Endothelial cell of umbilical vein (primary cell): ENCODE measurements at regions not wholly inside any gene's neighbourhood (a gene's known extent, or its start where the extent isn't known, plus 50 kb on each side); places are given as distances from the start of the nearest gene placed in this dataset.

ENCODE experiments used
- BruUV-seq: library from RNA; stranded (reverse); fragments of 400-500 nt; replicated peaks from 2 replicates; lab custom pipeline; 2021; lab: Mats Ljungman, UMichigan
- CTCF ChIA-PET: fragments of 300-600, 350-600 bp; sonication (Branson Sonifier 250); formaldehyde crosslinking; loops from one replicate; lab custom pipeline; 2021; ENCODE audit warnings: antibody characterized with exemption, inconsistent platforms; lab: Charles Lee
- POLR2A ChIA-PET: fragments of 300-600, 350-600 bp; sonication (Branson Sonifier 250); formaldehyde crosslinking; loops from one replicate; lab custom pipeline; 2021; ENCODE audit warnings: antibody characterized with exemption, inconsistent platforms; lab: Charles Lee
- DNase-seq: peaks from one replicate; pipeline ENCODE4 v3.0.0-alpha.2; 2011; ENCODE audit warnings: low read depth, low spot score
- FAIRE-seq: peaks from 2 replicates; lab custom pipeline; 2011; peaks lifted over from hg19 to GRCh38; lab: Jason Lieb, UNC
- H2AFZ ChIP-seq: 2 replicates; pipeline ENCODE4 v1.6.0; 2012; ENCODE audit warnings: low read depth, low read length, control low read depth, inconsistent platforms
- H3K27ac ChIP-seq: 2 replicates; pipeline ENCODE4 v1.5.1; 2011; ENCODE audit warnings: low read depth, mild to moderate bottlenecking, control low read depth, low read length, moderate library complexity; ENCODE audit not compliant: insufficient read depth
- H3K27me3 ChIP-seq, 2 experiments: 2 replicates each; pipeline versions ENCODE4 v1.6.0 to v1.6.1; 2011; ENCODE audit warnings: low read length in 2 of 2, mixed read lengths in 1 of 2; ENCODE audit not compliant: control insufficient read depth in 2 of 2, insufficient read depth in 2 of 2
- H3K36me3 ChIP-seq, 2 experiments: 2 replicates in 1 of 2; 3 replicates in 1 of 2; pipeline ENCODE4 v1.5.1; 2011; ENCODE audit warnings: low read length in 2 of 2, mild to moderate bottlenecking in 1 of 2, moderate library complexity in 1 of 2; ENCODE audit not compliant: control insufficient read depth in 2 of 2, insufficient read depth in 2 of 2; ENCODE audit errors: extremely low read depth in 1 of 2
- H3K4me1 ChIP-seq: 3 replicates; pipeline ENCODE4 v1.5.1; 2011; ENCODE audit warnings: mild to moderate bottlenecking, low read length; ENCODE audit not compliant: control insufficient read depth, insufficient read depth; ENCODE audit errors: extremely low read depth
- H3K4me2 ChIP-seq: 2 replicates; pipeline ENCODE4 v1.6.1; 2011; ENCODE audit warnings: low read length, control low read depth, mixed read lengths; ENCODE audit not compliant: insufficient read depth
- H3K4me3 ChIP-seq, 3 experiments: fragments of 200-600 bp in 1 of 3; sonication (generic), shearing (Covaris generic) in 1 of 3; replicated peaks in 1 of 3; 2 replicates each; pipeline ENCODE4 v1.5.1; 2011 to 2016; ENCODE audit warnings: control low read depth in 3 of 3, low read length in 3 of 3, mild to moderate bottlenecking in 2 of 3, inconsistent platforms in 1 of 3, low read depth in 1 of 3, moderate library complexity in 1 of 3; ENCODE audit not compliant: insufficient read depth in 1 of 3
- H3K79me2 ChIP-seq: 2 replicates; pipeline ENCODE4 v1.6.0; 2012; ENCODE audit warnings: low read length, inconsistent platforms; ENCODE audit not compliant: control insufficient read depth, insufficient read depth
- H3K9ac ChIP-seq: replicated peaks from 2 replicates; pipeline ENCODE3; 2011; ENCODE audit warnings: low read length, control low read depth; ENCODE audit not compliant: insufficient read depth; ENCODE audit errors: extremely low read depth
- H3K9me1 ChIP-seq: replicated peaks from 3 replicates; pipeline ENCODE4 v1.6.0; 2011; ENCODE audit warnings: mild to moderate bottlenecking, low read length; ENCODE audit not compliant: control insufficient read depth, insufficient read depth; ENCODE audit errors: extremely low read depth
- H3K9me3 ChIP-seq: replicated peaks from 2 replicates; pipeline ENCODE4 v1.5.1; 2012; ENCODE audit warnings: low read length, inconsistent platforms; ENCODE audit not compliant: control insufficient read depth, insufficient read depth
- H4K20me1 ChIP-seq: replicated peaks from 2 replicates; pipeline ENCODE3; 2011; ENCODE audit warnings: mild to moderate bottlenecking, low read length; ENCODE audit not compliant: control insufficient read depth, insufficient read depth; ENCODE audit errors: extremely low read depth
- EZH2 ChIP-seq: IDR thresholded peaks from 2 replicates; pipeline ENCODE4 v1.6.1; 2012; ENCODE audit warnings: borderline replicate concordance, low read depth, mild to moderate bottlenecking, moderate library complexity, low read length, inconsistent platforms; ENCODE audit not compliant: severe bottlenecking
- FOS ChIP-seq: IDR thresholded peaks from 2 replicates; pipeline ENCODE4 v1.6.1; 2011; ENCODE audit warnings: mild to moderate bottlenecking, low read length, moderate library complexity, borderline replicate concordance; ENCODE audit not compliant: insufficient read depth
- GATA2 ChIP-seq: IDR thresholded peaks from 2 replicates; pipeline ENCODE4 v1.7.0; 2011; ENCODE audit warnings: low read depth, mild to moderate bottlenecking, moderate library complexity, mixed read lengths, low read length; ENCODE audit not compliant: insufficient read length, insufficient read depth
- JUN ChIP-seq: IDR thresholded peaks from 2 replicates; pipeline ENCODE4 v1.6.1; 2011; ENCODE audit warnings: borderline replicate concordance, low read depth; ENCODE audit not compliant: insufficient read length, insufficient read depth
- MYC ChIP-seq: IDR thresholded peaks from one replicate; pipeline ENCODE4 v1.6.1; 2011; ENCODE audit warnings: mild to moderate bottlenecking, low read depth, low read length
- POLR2A ChIP-seq: IDR thresholded peaks from 2 replicates; pipeline ENCODE4 v1.6.1; 2012; ENCODE audit warnings: low read depth, mild to moderate bottlenecking, control low read depth, low read length
- POLR2AphosphoS5 ChIP-seq: IDR thresholded peaks from 2 replicates; pipeline ENCODE4 v1.6.1; 2012; ENCODE audit warnings: low read depth, mild to moderate bottlenecking, control low read depth, low read length, moderate library complexity; ENCODE audit not compliant: insufficient read depth
- dilution Hi-C: fragments of 300-500 bp; cut with MboI; formaldehyde crosslinking; loops from one replicate; pipeline ENCODE4 v1.15.0; 2019; ENCODE audit warnings: low sequenced_read_pairs; ENCODE audit not compliant: extremely low pct_ligation_motif_present
- intact Hi-C: fragments of 100-400 bp; cut with micrococcal nuclease; formaldehyde crosslinking; loops from one replicate; pipeline ENCODE4 v1.10.0; 2022
- TF ChIP-seq, protein P1 (sequence below): IDR thresholded peaks from 2 replicates; pipeline ENCODE4 v1.6.1; 2011; ENCODE audit not compliant: insufficient read depth, insufficient read length
- TF ChIP-seq, protein P2 (sequence below), 2 donors: IDR thresholded peaks; 1 replicate in 1 of 2; 2 replicates in 1 of 2; pipeline ENCODE4 v1.5.1; 2011; ENCODE audit warnings: low read length in 2 of 2, mild to moderate bottlenecking in 2 of 2, moderate library complexity in 2 of 2, control low read depth in 1 of 2, inconsistent platforms in 1 of 2, low read depth in 1 of 2; ENCODE audit not compliant: insufficient read depth in 1 of 2; ENCODE audit errors: extremely low read depth in 1 of 2

DNA sequence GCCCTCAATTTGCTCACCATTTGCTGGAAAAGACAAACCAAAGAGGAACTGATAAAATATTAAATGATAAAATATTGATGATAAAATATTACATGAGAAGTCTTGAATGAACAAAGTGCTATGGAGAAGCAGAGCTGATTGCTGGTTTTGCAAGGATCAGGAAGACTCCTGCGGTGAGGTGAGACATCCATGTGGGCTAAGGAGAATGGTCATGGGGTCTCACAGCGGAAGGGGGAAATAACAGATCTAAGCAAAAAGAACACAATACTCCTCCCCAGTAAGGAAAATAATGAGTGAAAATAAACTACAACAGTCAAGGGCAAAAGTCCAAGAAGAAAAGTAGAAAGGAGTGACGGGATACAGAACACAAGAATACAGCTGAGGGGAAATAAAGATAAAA is 146.8 kb downstream of the LURAP1L start:
- dilution Hi-C loops: no loop called here
- no peak overlapping the region for H3K9ac ChIP-seq
- no peaks in the 10 kb centered on the region for H3K27me3 ChIP-seq
- no peaks in the 10 kb centered on the region for H3K9me1 ChIP-seq
- no peaks in the 10 kb centered on the region for H3K9me3 ChIP-seq
- POLR2A ChIA-PET: no interaction called here
- FAIRE-seq (no peak), DNase-seq (no peak)
- CTCF ChIA-PET: no interaction called here
- no peaks in the 10 kb centered on the region for H3K79me2 ChIP-seq
- H3K27ac ChIP-seq: no peak overlapping the region
- H3K4me2 ChIP-seq: no peak overlapping the region
- intact Hi-C loops: no loop called here
- H3K4me1 ChIP-seq: no peaks in the 10 kb centered on the region
- H3K36me3 ChIP-seq: no peaks in the 10 kb centered on the region
- H2AFZ ChIP-seq: no peak overlapping the region
- no peaks in the 10 kb centered on the region for H4K20me1 ChIP-seq
- BruUV-seq: no TSS peak
- H3K4me3 ChIP-seq: no peak overlapping the region
- TF ChIP-seq POLR2A (no peak), POLR2AphosphoS5 (no peak), EZH2 (no peak), FOS (no peak), MYC (no peak), JUN (no peak), GATA2 (no peak)
- TF ChIP-seq, protein P1, sequence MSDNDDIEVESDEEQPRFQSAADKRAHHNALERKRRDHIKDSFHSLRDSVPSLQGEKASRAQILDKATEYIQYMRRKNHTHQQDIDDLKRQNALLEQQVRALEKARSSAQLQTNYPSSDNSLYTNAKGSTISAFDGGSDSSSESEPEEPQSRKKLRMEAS: no peak
- TF ChIP-seq, protein P2, sequence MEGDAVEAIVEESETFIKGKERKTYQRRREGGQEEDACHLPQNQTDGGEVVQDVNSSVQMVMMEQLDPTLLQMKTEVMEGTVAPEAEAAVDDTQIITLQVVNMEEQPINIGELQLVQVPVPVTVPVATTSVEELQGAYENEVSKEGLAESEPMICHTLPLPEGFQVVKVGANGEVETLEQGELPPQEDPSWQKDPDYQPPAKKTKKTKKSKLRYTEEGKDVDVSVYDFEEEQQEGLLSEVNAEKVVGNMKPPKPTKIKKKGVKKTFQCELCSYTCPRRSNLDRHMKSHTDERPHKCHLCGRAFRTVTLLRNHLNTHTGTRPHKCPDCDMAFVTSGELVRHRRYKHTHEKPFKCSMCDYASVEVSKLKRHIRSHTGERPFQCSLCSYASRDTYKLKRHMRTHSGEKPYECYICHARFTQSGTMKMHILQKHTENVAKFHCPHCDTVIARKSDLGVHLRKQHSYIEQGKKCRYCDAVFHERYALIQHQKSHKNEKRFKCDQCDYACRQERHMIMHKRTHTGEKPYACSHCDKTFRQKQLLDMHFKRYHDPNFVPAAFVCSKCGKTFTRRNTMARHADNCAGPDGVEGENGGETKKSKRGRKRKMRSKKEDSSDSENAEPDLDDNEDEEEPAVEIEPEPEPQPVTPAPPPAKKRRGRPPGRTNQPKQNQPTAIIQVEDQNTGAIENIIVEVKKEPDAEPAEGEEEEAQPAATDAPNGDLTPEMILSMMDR (IDR thresholded peaks at IDR 0.05; ENCODE audit: extremely low read depth in 1 of 2, insufficient read depth in 1 of 2, low read depth in 1 of 2, low read length in 2 of 2): no peak
